ENCODE measurements at regions not wholly inside any gene's neighbourhood (a gene's known extent, or its start where the extent isn't known, plus 50 kb on each side); places are given as distances from the start of the nearest gene placed in this dataset.
A peak's percentile ranks its signal among the peaks of the same experiment; 100 is the strongest.
"Not testable (repeated sequence)": the region's sequence is repeated elsewhere in the genome, so short reads cannot be mapped to it uniquely, and the experiment has no call there.

DNA sequence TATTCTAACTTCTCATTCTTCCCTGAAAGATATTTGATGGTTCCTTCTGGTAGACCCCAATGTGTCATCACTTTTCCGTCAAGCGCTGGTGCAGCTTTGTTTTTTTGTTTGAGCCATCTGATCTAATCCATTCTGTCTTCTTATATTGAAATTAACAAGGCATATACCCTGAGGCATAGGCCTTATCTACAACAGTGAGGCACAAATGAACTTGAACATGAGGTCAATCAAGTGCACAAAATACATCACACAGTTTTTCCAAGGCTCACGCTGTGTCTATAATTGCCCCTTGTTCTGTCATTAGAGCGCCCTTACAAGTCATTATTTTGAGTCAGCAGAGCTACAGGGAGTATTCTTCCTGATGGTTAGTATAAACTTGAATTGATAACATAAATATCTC, 406.6 kb downstream of the MAT2B start:
- DNase-seq (no peak), ATAC-seq (no peak)
- intact Hi-C loops (cut with DNase I), result no loop called here

- no peak for ATAC-seq
- intact Hi-C loops (cut with DNase I), result no loop called here
- no peak for DNase-seq
Measured at GRCh38 chr5:163913548-163913947, 408.1 kb downstream of the MAT2B start.

GRCh38 chr5:163914910-163915309, 409.5 kb downstream of the MAT2B start:
- ATAC-seq (no peak), DNase-seq (peak; percentile 12)
- intact Hi-C loops (cut with DNase I), result no loop called here

- intact Hi-C loops (cut with DNase I), result no loop called here
- DNase-seq (no peak), ATAC-seq (peak in 1 of 2 donors; percentile 27)
Measured at GRCh38 chr5:163915481-163915961, 410.1 kb downstream of the MAT2B start.

GRCh38 chr5:163916376-163916775, 411.0 kb downstream of the MAT2B start:
- DNase-seq (no peak), ATAC-seq (peak; percentile 23 to 70)
- intact Hi-C loops (cut with DNase I), result no loop called here

GRCh38 chr5:163916861-163917260, 411.4 kb downstream of the MAT2B start:
- DNase-seq (no peak), ATAC-seq (no peak)
- intact Hi-C loops (cut with DNase I), result no loop called here

DNA sequence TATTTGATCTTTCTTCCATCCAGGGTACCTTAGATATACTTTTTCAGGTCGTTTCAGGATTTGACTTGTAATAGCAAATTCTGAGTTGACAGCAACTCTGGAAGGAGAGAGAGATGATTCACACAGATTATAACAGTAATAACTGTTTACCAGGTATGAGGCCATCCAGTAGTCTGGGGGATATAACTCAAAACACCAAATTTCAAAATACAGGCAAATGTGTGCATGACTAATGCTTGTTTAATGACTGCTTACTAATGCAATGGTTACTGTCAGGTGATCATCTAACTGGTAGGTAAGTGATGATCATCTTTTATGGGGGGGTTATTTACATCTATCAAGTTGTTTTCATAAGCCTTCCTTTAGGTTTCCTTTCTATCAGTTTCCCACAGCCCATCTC, 412.3 kb downstream of the MAT2B start:
- no peak for ATAC-seq
- no peak for DNase-seq
- intact Hi-C loops (cut with DNase I), result no loop called here

- ATAC-seq; DNase-seq; intact Hi-C loops (cut with DNase I): not testable (repeated sequence)
Measured at GRCh38 chr5:163934990-163935389, 429.6 kb downstream of the MAT2B start.

GRCh38 chr5:163938595-163938994, 433.2 kb downstream of the MAT2B start:
- intact Hi-C loops (cut with DNase I), result no loop called here
- no peak for ATAC-seq
- DNase-seq, result no peak

GRCh38 chr5:163941079-163941478, 435.7 kb downstream of the MAT2B start:
- no peak for ATAC-seq
- intact Hi-C loops (cut with DNase I), result no loop called here

DNA sequence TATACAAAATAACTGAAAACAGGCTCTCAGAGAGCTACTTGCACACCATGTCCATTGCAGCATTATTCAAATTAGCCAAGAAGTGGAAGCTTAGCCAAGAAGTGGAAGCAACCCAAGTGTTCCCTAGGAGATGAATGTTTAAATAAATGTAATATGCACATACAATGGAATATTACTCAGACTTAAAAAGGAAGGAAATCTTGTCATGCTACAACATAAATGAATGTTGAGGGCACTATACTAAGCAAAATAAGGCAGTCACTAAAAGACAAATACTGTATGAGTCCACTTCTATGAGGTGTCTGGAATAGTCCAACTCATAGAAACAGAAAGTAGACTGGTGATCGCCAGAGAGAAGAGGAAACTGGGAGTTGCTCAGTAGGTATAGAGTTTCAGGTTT, 438.1 kb downstream of the MAT2B start:
- ATAC-seq (no peak), DNase-seq (no peak)
- intact Hi-C loops (cut with DNase I), result no loop called here

More at GRCh38 chr5:163941079-163941478, 435.7 kb downstream of the MAT2B start:
- DNase-seq, result no peak

GRCh38 chr5:163944738-163945137, 439.3 kb downstream of the MAT2B start:
- intact Hi-C loops (cut with DNase I), result no loop called here
- ATAC-seq, result no peak
- no peak for DNase-seq

DNA sequence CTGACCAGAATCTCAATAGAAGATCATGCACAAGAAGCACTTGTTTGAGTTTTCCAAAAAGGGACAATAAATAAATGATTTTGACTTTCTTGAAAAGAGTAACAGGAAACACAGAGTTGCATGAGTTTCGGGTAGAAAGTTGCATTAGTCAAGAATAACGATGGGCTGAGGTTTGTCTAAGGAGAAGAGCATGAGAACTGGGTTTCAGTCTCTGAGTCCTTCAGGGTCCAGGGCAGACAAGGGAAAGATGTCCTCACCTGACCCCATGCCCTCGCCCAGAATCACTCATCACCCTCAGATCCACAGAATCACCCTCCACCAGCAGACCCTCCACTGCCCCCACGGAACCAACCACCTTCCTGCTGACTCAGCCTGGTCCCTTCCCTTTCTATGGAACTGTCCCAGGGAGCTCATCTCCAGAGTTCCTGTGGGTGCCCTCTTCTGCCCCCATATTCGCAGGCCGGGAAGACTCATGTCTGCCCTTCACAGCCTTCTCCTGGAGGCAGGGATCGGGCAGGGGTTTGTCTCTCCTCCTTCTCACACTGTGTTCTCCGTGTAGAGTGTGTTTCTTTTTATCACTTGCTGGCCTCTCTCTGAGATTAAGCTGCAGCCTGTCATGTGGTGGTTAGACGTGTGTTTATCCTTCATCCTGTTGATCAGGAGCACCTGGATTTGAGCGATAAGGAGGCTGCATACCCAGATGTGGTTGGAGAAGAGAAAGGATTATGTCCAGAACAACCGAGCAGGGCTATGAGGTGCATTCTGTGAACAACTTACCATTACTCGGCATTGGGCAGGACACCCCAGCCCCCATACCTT, 442.6 kb downstream of the MAT2B start:
- ATAC-seq (no peak), DNase-seq (no peak)
- intact Hi-C loops (cut with DNase I), result no loop called here

- no peak for ATAC-seq
- intact Hi-C loops (cut with DNase I), result no loop called here
- no peak for DNase-seq
Measured at GRCh38 chr5:163950248-163950647, 444.8 kb downstream of the MAT2B start.

- intact Hi-C loops (cut with DNase I), result no loop called here
- DNase-seq (no peak), ATAC-seq (peak in 1 of 2 donors; percentile 50)
Measured at GRCh38 chr5:163951069-163951468, 445.6 kb downstream of the MAT2B start.

- intact Hi-C loops (cut with DNase I), result no loop called here
- DNase-seq (no peak), ATAC-seq (no peak)
Measured at GRCh38 chr5:163953901-163954300, 448.5 kb downstream of the MAT2B start.

DNA sequence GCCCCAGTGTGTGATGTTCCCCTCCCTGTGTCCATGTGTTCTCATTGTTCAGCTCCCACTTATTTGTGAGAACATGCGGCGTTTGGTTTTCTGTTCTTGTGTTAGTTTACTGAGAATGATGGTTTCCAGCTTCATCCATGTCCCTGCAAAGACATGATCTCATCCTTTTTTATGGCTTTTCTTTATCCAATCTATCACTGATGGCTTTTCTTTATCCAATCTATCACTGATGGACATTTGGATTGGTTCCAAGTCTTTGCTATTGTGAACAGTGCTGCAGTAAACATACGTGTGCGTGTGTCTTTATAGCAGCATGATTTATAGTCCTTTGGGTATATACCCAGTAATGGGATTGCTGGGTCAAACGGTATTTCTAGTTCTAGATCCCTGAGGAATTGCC, 455.8 kb downstream of the MAT2B start:
- DNase-seq; intact Hi-C loops (cut with DNase I); ATAC-seq: not testable (repeated sequence)

DNA sequence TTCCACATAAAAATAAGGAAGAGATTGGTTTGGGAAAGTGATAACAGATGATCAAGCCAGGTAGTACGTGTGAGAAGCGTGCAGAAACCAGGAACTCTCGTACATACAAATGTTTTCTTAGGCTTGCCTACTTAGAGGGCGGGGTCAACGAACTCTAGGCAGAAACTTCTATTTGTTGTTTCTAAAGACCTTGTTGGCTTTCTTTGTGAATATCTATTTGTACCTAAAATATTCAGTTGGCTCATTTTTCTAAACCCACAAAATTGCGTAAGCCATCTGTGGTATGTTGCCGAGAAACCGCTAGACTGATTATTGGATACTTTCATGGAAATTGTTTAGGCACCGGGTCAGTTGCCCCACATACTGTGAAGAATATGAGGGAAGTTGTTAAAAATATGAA, 458.5 kb downstream of the MAT2B start:
- ATAC-seq (no peak), DNase-seq (no peak)
- intact Hi-C loops (cut with DNase I), result no loop called here

GRCh38 chr5:163964671-163965070, 459.3 kb downstream of the MAT2B start:
- intact Hi-C loops (cut with DNase I), result no loop called here
- no peak for DNase-seq
- ATAC-seq, result no peak

GRCh38 chr5:163967268-163967667, 461.8 kb downstream of the MAT2B start:
- ATAC-seq (no peak), DNase-seq (no peak)
- intact Hi-C loops (cut with DNase I), result no loop called here

DNA sequence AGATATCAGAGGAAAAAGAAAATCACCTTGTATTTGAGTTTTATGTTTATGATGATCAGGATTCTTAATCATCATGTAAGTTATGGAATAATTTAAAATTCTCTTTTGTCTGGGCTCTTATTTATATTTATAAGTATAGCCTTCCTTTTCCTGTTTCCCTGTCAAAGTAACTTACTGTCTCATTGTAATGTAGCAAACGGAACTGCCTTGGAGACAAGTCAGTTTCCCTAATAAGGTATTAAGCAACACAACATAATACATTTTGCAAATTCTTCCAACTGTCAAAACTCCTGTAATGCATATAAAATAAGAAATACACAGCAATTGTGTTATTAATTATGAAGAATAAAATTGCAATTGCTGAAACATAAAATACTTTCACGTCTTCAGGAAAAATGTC, 463.2 kb downstream of the MAT2B start:
- ATAC-seq, result no peak
- intact Hi-C loops (cut with DNase I), result no loop called here

More for the DNA sequence above, 463.2 kb downstream of the MAT2B start:
- DNase-seq, result no peak

Data from left cardiac atrium (tissue), 4 donors.